ENCODE measurements at regions not wholly inside any gene's neighbourhood (a gene's known extent, or its start where the extent isn't known, plus 50 kb on each side); places are given as distances from the start of the nearest gene placed in this dataset.
A peak's percentile ranks its signal among the peaks of the same experiment; 100 is the strongest.

DNA sequence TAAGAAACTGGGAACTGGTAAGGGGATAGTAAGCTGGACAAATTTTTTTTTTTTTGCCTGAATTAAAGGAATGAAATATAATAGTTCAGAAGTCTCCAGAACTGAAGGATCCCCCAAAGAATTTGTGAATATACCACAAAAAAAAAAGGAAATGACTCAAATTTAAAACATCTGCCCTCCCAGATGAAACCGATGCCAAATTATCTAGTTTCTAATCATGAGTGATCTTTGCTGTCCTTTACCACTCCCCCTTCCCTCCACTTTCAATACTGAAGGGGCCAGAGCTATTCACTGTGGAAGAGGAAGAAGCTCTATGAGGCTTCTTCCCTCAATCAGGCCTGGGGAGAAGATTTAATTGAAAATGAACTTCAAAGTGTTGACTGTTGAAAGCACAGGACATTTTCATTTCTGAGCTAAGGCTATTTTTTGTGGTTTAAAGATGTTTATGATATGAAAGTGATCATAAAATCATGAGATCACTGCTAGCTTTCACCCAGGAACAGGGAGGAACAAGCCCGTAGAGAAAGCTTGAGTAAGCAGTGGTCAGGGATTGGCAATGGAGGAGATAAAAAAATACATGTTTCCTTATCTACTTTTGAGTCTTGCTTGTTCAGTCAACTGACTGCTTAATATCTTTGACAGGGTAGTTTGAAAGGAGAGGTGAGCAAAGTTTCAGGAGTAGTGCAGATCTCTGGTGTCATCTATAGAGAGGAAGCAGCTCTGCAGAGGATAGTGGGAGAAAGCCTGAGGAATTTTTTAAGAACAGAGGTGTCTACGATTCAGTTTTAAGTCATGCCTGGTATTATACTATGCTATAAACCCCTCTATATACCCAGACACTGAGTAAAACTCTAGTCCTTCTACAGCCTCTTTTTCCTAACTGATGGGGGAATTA is 409.5 kb upstream of the FIGN start:
- TF ChIP-seq, protein P1, sequence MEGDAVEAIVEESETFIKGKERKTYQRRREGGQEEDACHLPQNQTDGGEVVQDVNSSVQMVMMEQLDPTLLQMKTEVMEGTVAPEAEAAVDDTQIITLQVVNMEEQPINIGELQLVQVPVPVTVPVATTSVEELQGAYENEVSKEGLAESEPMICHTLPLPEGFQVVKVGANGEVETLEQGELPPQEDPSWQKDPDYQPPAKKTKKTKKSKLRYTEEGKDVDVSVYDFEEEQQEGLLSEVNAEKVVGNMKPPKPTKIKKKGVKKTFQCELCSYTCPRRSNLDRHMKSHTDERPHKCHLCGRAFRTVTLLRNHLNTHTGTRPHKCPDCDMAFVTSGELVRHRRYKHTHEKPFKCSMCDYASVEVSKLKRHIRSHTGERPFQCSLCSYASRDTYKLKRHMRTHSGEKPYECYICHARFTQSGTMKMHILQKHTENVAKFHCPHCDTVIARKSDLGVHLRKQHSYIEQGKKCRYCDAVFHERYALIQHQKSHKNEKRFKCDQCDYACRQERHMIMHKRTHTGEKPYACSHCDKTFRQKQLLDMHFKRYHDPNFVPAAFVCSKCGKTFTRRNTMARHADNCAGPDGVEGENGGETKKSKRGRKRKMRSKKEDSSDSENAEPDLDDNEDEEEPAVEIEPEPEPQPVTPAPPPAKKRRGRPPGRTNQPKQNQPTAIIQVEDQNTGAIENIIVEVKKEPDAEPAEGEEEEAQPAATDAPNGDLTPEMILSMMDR (IDR thresholded peaks at IDR 0.05; ENCODE audit: insufficient read depth, low read depth, low read length), result no peak

DNA sequence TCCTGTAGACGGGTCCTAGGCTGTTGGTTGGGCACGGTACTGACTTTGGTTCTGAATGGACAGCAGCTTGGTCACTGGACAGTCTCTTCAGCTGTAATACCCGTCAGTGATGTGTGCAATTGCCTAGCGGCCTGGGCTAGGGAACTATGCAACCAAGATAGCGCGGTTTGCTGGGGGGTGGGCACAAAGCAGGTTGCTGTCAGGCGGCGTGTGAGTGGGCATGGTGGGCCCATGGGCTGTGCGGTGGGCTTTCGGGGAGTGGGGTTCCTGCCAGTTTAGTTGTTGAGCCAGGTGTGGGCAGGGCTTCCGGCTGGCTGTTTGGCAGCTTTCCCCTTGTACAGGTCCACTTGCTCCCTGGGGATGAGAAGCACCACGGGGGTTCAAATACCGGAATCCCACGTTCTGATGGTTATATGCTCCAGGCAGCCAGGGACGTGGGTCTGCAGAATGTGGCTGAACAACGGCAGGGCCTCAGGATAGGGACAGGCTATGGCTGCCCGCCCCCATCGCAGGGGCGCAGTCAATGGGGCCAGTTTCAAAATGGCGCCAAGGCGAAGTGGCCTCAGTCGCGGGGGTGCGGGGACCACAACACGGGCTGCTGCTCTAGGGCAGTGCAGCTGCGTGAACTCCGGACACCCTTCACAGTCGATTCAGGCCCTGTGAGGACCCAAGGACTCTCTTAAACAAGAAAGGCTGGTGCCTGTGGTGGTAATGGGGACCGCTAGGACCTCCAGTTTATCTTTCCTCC is 407.5 kb upstream of the FIGN start:
- TF ChIP-seq, protein P1 (IDR thresholded peaks at IDR 0.05; ENCODE audit: insufficient read depth, low read depth, low read length), result no peak
- H3K4me3 ChIP-seq (ENCODE audit: low read depth, low read length), result no peak overlapping the region
- no peak for DNase-seq (ENCODE audit: low read depth)

More for the DNA sequence above, 409.5 kb upstream of the FIGN start:
- no peak overlapping the region for H3K4me3 ChIP-seq (ENCODE audit: low read depth, low read length)
- DNase-seq (ENCODE audit: low read depth), result peak; percentile 33

DNA sequence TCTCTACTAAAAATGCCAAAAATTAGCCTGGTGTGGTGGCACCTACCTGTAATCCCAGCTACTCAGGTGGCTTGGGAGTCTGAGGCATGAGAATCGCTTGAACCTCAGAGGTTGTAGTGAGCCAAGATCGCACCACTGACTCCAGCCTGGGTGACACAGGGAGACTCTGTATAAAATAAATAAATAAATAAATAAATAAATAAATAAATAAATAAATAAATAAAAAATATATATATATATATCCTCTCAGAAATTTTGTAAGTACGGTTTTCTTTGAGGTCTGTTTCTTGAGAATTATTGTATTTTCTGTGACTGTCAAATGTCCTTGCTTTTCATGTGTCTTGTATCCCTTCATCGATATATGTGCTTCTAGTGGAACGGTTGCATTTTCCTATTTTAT is 406.9 kb upstream of the FIGN start:
- TF ChIP-seq, protein P1 (IDR thresholded peaks at IDR 0.05; ENCODE audit: insufficient read depth, low read depth, low read length), result no peak
- DNase-seq (ENCODE audit: low read depth), result no peak
- H3K4me3 ChIP-seq (ENCODE audit: low read depth, low read length), result no peak overlapping the region

DNA sequence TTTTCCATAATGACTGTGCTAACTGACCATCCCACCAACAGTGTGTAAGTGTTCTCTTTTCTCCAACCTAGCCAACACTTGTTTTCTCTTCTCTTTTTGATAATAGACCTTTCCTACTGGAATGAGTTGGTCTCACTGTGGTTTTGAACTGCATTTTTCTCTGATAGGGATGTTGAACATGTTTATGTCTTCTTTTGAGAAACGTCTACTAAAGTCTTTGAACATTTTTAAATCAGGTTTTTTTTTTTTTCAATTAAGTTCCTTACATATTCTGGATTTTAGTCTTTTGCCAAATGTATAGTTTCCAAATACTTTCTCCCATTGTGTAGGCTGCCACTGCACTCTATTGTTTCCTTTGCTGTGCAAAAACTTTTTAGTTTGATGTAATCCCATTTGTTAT is 405.5 kb upstream of the FIGN start:
- H3K4me3 ChIP-seq (ENCODE audit: low read depth, low read length), result no peak overlapping the region
- TF ChIP-seq, protein P1 (IDR thresholded peaks at IDR 0.05; ENCODE audit: insufficient read depth, low read depth, low read length), result no peak
- no peak for DNase-seq (ENCODE audit: low read depth)

DNA sequence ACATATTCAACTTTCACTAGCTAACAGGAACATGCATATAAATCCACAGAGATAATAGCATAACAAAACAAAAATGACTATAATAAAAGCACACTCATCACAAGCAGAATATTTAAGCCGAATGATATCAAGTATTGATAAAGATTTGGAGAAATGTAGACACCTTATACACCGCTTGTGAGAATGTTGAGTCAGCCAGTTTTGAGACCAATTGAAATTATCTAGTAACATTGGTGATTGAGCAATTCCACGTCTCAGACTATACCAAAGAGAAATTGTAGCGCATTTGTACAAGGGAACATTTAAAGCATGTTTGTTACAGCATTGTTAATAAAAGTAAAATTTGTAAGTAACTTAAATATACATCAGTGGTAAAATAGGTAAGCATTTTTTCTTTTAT is 402.9 kb upstream of the FIGN start:
- no peak for DNase-seq (ENCODE audit: low read depth)
- H3K4me3 ChIP-seq (ENCODE audit: low read depth, low read length), result no peak overlapping the region
- TF ChIP-seq, protein P1 (IDR thresholded peaks at IDR 0.05; ENCODE audit: insufficient read depth, low read depth, low read length), result no peak

DNA sequence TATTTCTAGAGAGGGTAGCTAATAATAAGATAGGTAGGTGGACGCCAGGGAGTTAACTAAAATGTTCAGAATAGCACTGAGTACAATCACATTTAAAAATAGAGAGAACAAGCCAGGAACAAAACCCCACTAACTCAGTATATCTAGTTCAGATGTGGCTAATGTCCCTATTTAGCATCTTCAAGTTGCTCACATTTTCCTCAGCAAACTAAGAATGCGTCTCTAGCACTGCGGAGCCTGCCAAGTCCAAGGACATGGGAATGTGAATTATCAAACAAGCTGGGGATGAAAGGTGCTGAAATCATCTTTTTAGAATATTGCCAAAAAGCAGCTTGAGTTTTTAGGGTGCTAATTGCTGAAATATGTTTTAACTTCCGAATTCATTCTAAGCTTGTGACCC is 398.5 kb upstream of the FIGN start:
- TF ChIP-seq, protein P1 (IDR thresholded peaks at IDR 0.05; ENCODE audit: insufficient read depth, low read depth, low read length), result no peak
- DNase-seq (ENCODE audit: low read depth), result no peak
- no peak overlapping the region for H3K4me3 ChIP-seq (ENCODE audit: low read depth, low read length)
